Activated effector memory CD4-positive, alpha-beta T cell treated with Interleukin-2 at 50 U/mL for 16 hours (primary cell): ENCODE measurements at regions not wholly inside any gene's neighbourhood (a gene's known extent, or its start where the extent isn't known, plus 50 kb on each side); places are given as distances from the start of the nearest gene placed in this dataset.
A peak's percentile ranks its signal among the peaks of the same experiment; 100 is the strongest.

Experiments
- DNase-seq: peaks from one replicate; pipeline ENCODE4 v3.0.0-alpha.2; 2020

- DNase-seq: no peak
Measured at GRCh38 chr10:78850644-78851435, 217.9 kb upstream of the ZMIZ1 start.

GRCh38 chr10:78851647-78852046 is 217.1 kb upstream of the ZMIZ1 start:
- no peak for DNase-seq

- DNase-seq: peak; percentile 4
Measured at GRCh38 chr10:78852466-78853240, 216.1 kb upstream of the ZMIZ1 start.

- DNase-seq: no peak
Measured at GRCh38 chr10:78853864-78854263, 214.9 kb upstream of the ZMIZ1 start.

GRCh38 chr10:78856421-78856820 is 212.3 kb upstream of the ZMIZ1 start:
- DNase-seq: no peak

- DNase-seq: no peak
Measured at GRCh38 chr10:78857193-78857592, 211.6 kb upstream of the ZMIZ1 start.

GRCh38 chr10:78859266-78859665 is 209.5 kb upstream of the ZMIZ1 start:
- no peak for DNase-seq

- no peak for DNase-seq
Measured at GRCh38 chr10:78859769-78860168, 209.0 kb upstream of the ZMIZ1 start.

GRCh38 chr10:78860260-78860914 is 208.4 kb upstream of the ZMIZ1 start:
- no peak for DNase-seq

GRCh38 chr10:78861529-78862327 is 207.0 kb upstream of the ZMIZ1 start:
- no peak for DNase-seq

GRCh38 chr10:78862328-78862640 is 206.5 kb upstream of the ZMIZ1 start:
- no peak for DNase-seq

- DNase-seq: no peak
Measured at GRCh38 chr10:78863140-78863905, 205.4 kb upstream of the ZMIZ1 start.

- no peak for DNase-seq
Measured at GRCh38 chr10:78863906-78864239, 204.9 kb upstream of the ZMIZ1 start.

GRCh38 chr10:78864761-78865537 is 203.8 kb upstream of the ZMIZ1 start:
- DNase-seq: no peak

- no peak for DNase-seq
Measured at GRCh38 chr10:78865538-78865875, 203.3 kb upstream of the ZMIZ1 start.

GRCh38 chr10:78865931-78866717 is 202.6 kb upstream of the ZMIZ1 start:
- DNase-seq: no peak

- DNase-seq: no peak
Measured at GRCh38 chr10:78866731-78867554, 201.8 kb upstream of the ZMIZ1 start.

- DNase-seq: no peak
Measured at GRCh38 chr10:78867555-78867939, 201.2 kb upstream of the ZMIZ1 start.

- DNase-seq: no peak
Measured at GRCh38 chr10:78868048-78868447, 200.7 kb upstream of the ZMIZ1 start.

- no peak for DNase-seq
Measured at GRCh38 chr10:78868456-78868855, 200.3 kb upstream of the ZMIZ1 start.
